ENCODE measurements at regions not wholly inside any gene's neighbourhood (a gene's known extent, or its start where the extent isn't known, plus 50 kb on each side); places are given as distances from the start of the nearest gene placed in this dataset.

- Mint-ChIP-seq H3K27me3 (ENCODE audit: low read depth) (no peaks in the 10 kb centered on the region), H3K4me3 (no peak overlapping the region)
- H4K5ac ChIP-seq (ENCODE audit: insufficient read length, low read depth, low read length) = no peak overlapping the region
These were observed 139.8 kb upstream of the UBE2E3 start for GRCh38 chr2:180840641-180841040.

More at GRCh38 chr2:180840641-180841040, 139.8 kb upstream of the UBE2E3 start:
- H3K27ac ChIP-seq (ENCODE audit: insufficient read length, low read depth, low read length) = no peak overlapping the region
- no peak overlapping the region for H3K9ac ChIP-seq (ENCODE audit: extremely low read depth, insufficient read length, low read length)
- H3K4me2 ChIP-seq (ENCODE audit: insufficient read depth, insufficient read length, low read length) = no peak overlapping the region
- no peak overlapping the region for H3K18ac ChIP-seq (ENCODE audit: insufficient read length, low read depth, low read length)
- H3K23ac ChIP-seq (ENCODE audit: insufficient read length, low read depth, low read length) = no peak overlapping the region
- WGBS (ENCODE audit: extremely low coverage, insufficient read length, low lambda C conversion rate) = no CpG with 5 or more reads among the region's 9 CpGs
- no peak overlapping the region for H2BK5ac ChIP-seq (ENCODE audit: insufficient read length, low read length)
- no peaks in the 10 kb centered on the region for H3K27me3 ChIP-seq (ENCODE audit: insufficient read depth, low read length)
- no peaks in the 10 kb centered on the region for H3K79me2 ChIP-seq (ENCODE audit: insufficient read depth, low read length)
- TF ChIP-seq, protein P1, sequence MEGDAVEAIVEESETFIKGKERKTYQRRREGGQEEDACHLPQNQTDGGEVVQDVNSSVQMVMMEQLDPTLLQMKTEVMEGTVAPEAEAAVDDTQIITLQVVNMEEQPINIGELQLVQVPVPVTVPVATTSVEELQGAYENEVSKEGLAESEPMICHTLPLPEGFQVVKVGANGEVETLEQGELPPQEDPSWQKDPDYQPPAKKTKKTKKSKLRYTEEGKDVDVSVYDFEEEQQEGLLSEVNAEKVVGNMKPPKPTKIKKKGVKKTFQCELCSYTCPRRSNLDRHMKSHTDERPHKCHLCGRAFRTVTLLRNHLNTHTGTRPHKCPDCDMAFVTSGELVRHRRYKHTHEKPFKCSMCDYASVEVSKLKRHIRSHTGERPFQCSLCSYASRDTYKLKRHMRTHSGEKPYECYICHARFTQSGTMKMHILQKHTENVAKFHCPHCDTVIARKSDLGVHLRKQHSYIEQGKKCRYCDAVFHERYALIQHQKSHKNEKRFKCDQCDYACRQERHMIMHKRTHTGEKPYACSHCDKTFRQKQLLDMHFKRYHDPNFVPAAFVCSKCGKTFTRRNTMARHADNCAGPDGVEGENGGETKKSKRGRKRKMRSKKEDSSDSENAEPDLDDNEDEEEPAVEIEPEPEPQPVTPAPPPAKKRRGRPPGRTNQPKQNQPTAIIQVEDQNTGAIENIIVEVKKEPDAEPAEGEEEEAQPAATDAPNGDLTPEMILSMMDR (conservative IDR thresholded peaks at IDR 0.05) = no peak
- no peak overlapping the region for H2BK12ac ChIP-seq (ENCODE audit: insufficient read length, low read depth, low read length)
- H2BK120ac ChIP-seq (ENCODE audit: low read depth, low read length, poor library complexity, severe bottlenecking) = no peak overlapping the region
- H3K4me1 Mint-ChIP-seq = peaks cover 0 to 2% of the 10 kb centered on the region in 2 experiments; a peak in 1 of 4 replicates
- no peaks in the 10 kb centered on the region for H3K4me1 ChIP-seq (ENCODE audit: insufficient read depth, low read length)
- DNase-seq = no peak
- no peak overlapping the region for H3T11ph ChIP-seq (ENCODE audit: low read length)
- no peaks in the 10 kb centered on the region for H3K9me3 Mint-ChIP-seq
- no peak overlapping the region for H4K8ac ChIP-seq (replicated peaks; ENCODE audit: insufficient read length, low read depth, low read length)
- H2AK5ac ChIP-seq (ENCODE audit: insufficient read length, low read length) = no peak overlapping the region
- no peaks in the 10 kb centered on the region for H3K9me3 ChIP-seq (ENCODE audit: control insufficient read depth, low read depth, low read length)
- H2AFZ ChIP-seq (ENCODE audit: low read length) = no peak overlapping the region
- H3K4ac ChIP-seq (ENCODE audit: low read depth, low read length) = no peak overlapping the region
- H3K14ac ChIP-seq (ENCODE audit: insufficient read depth, low read length) = no peak overlapping the region
- H2BK20ac ChIP-seq (ENCODE audit: low read depth, low read length, poor library complexity, severe bottlenecking) = no peak overlapping the region
- H3K79me1 ChIP-seq (ENCODE audit: insufficient read depth, low read depth, low read length, poor library complexity, severe bottlenecking) = no peaks in the 10 kb centered on the region
- no peaks in the 10 kb centered on the region for H3K23me2 ChIP-seq (ENCODE audit: insufficient read length, low read depth, low read length, poor library complexity, severe bottlenecking)
- no peaks in the 10 kb centered on the region for H3K36me3 Mint-ChIP-seq (ENCODE audit: insufficient read depth in 1 of 3, low read depth in 3 of 3)
- no peak overlapping the region for H2BK15ac ChIP-seq (ENCODE audit: low read depth, low read length)
- H4K20me1 ChIP-seq (ENCODE audit: control insufficient read depth, insufficient read depth, insufficient read length) = no peaks in the 10 kb centered on the region
- no peak overlapping the region for H3K27ac Mint-ChIP-seq
- H4K91ac ChIP-seq (ENCODE audit: insufficient read length, low read depth, low read length) = no peak overlapping the region
- no peak overlapping the region for H3K56ac ChIP-seq (ENCODE audit: insufficient read length, low read depth, low read length)

Measured in H9 (cell line).